Thoracic aorta (tissue), 2 donors: ENCODE measurements at regions not wholly inside any gene's neighbourhood (a gene's known extent, or its start where the extent isn't known, plus 50 kb on each side); places are given as distances from the start of the nearest gene placed in this dataset.

Source experiments
- ATAC-seq: fragments of 150-250 bp; one replicate; pipeline ENCODE4 v1.8.0; 2017; ENCODE audit warnings: low read depth; ENCODE audit not compliant: insufficient number of reproducible peaks, low FRiP score
- DNase-seq: peaks from one replicate; pipeline ENCODE4 v3.0.0-alpha.2; 2020; ENCODE audit warnings: low spot score
- H3K27ac ChIP-seq, 2 donors: fragments of 200-600 bp; sonication (generic); 1 replicate in 1 of 2; 2 replicates in 1 of 2; pipeline ENCODE4 v1.5.1; 2016; ENCODE audit warnings: mild to moderate bottlenecking in 2 of 2, moderate library complexity in 2 of 2
- H3K27me3 ChIP-seq: fragments of 200-600 bp; sonication (generic); replicated peaks from 2 replicates; pipeline ENCODE4 v1.6.0; 2016; ENCODE audit warnings: mild to moderate bottlenecking; ENCODE audit not compliant: insufficient read depth
- H3K36me3 ChIP-seq: fragments of 200-600 bp; sonication (generic); one replicate; pipeline ENCODE4 v1.5.1; 2016
- H3K4me1 ChIP-seq, 2 donors: fragments of 200-600 bp; sonication (generic); 1 replicate in 1 of 2; 2 replicates in 1 of 2; pipeline versions ENCODE4 v1.5.1 to v1.6.0; 2016; ENCODE audit warnings: low read depth in 2 of 2, mild to moderate bottlenecking in 1 of 2; ENCODE audit not compliant: control insufficient read depth in 1 of 2
- H3K4me3 ChIP-seq: fragments of 200-600 bp; sonication (generic); 2 replicates; pipeline ENCODE4 v1.5.1; 2016; ENCODE audit warnings: mild to moderate bottlenecking
- H3K9me3 ChIP-seq: fragments of 200-600 bp; sonication (generic); 2 replicates; pipeline ENCODE4 v1.5.1; 2016
- TF ChIP-seq, protein P1 (sequence below): fragments of 200-600 bp; sonication (generic); IDR thresholded peaks from one replicate; pipeline ENCODE4 v1.5.1; 2019; ENCODE audit warnings: antibody characterized with exemption

DNA sequence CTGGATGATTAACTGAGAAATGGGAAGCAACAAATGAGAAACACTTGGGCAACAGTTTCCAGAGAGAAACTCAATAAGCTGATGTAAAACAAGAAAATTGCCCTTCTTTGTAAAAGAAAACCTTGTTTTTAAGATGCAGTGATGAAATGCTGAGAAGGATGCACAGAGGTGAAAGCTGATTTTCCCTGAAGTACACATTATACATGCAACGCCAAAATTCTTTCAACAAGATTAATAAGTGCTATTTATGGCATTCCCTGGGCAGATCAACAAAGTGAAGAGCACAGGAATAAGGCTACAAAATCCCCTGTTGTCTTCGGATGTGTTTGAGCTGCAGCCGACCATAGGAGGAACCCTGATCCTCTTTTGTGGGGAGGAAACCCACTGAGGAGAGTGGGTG lies 208.0 kb upstream of the ANKH start:
- Histone ChIP-seq H3K36me3 (no peaks in the 10 kb centered on the region), H3K4me1 (peaks cover 13 to 34% of the 10 kb centered on the region in 2 donors), H3K4me3 (no peak overlapping the region), H3K9me3 (no peaks in the 10 kb centered on the region), H3K27me3 (no peaks in the 10 kb centered on the region), H3K27ac (peak overlapping the region; percentile 65 to 86)
- no peak for ATAC-seq
- TF ChIP-seq, protein P1, sequence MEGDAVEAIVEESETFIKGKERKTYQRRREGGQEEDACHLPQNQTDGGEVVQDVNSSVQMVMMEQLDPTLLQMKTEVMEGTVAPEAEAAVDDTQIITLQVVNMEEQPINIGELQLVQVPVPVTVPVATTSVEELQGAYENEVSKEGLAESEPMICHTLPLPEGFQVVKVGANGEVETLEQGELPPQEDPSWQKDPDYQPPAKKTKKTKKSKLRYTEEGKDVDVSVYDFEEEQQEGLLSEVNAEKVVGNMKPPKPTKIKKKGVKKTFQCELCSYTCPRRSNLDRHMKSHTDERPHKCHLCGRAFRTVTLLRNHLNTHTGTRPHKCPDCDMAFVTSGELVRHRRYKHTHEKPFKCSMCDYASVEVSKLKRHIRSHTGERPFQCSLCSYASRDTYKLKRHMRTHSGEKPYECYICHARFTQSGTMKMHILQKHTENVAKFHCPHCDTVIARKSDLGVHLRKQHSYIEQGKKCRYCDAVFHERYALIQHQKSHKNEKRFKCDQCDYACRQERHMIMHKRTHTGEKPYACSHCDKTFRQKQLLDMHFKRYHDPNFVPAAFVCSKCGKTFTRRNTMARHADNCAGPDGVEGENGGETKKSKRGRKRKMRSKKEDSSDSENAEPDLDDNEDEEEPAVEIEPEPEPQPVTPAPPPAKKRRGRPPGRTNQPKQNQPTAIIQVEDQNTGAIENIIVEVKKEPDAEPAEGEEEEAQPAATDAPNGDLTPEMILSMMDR: no peak
- DNase-seq: no peak

DNA sequence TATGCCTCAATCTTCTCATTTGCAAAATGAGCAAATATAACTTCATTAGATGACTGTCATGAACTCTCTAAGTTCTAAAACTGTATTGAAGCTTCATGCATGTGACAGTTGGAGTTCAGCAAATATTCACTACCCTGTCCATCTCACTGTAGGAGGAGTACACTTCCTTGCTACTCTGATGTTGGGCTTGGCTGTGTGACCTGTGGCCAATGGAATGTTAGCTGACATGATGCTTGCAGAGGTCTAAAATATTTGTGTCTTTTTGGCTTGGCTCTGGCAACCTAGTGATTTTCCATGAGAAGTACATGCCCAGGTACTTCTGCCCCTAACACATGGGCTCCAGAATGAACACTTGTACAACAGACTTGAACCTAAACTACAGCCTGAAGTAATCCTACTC lies 203.1 kb upstream of the ANKH start:
- no peaks in the 10 kb centered on the region for H3K27me3 ChIP-seq
- no peak for ATAC-seq
- no peaks in the 10 kb centered on the region for H3K9me3 ChIP-seq
- no peak for DNase-seq
- H3K4me1 ChIP-seq: peaks cover 6 to 20% of the 10 kb centered on the region in 2 donors
- TF ChIP-seq, protein P1: no peak
- no peaks in the 10 kb centered on the region for H3K36me3 ChIP-seq
- no peak overlapping the region for H3K4me3 ChIP-seq
- H3K27ac ChIP-seq: no peak overlapping the region

DNA sequence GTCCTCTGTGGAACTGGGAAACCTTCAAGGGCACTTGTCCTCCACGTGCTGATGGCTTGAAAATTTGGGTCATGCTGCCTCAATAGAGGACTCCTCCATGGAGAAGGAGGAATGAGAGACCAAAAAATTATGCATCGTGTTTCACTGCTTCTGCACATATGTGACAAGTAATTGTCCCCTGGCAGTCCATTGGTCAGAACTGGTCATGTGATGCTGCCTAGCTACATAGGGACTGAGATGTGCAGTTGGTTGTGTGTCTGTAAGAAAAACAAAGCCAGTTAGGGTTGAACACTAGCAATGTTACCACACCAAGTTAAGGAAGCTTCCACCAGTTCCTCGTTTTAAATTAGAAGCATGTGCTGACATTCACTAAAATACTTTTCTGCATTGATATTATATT lies 201.9 kb upstream of the ANKH start:
- no peak overlapping the region for H3K4me3 ChIP-seq
- H3K36me3 ChIP-seq: no peaks in the 10 kb centered on the region
- ATAC-seq: no peak
- no peaks in the 10 kb centered on the region for H3K9me3 ChIP-seq
- no peak overlapping the region for H3K27ac ChIP-seq
- DNase-seq: no peak
- TF ChIP-seq, protein P1: no peak
- H3K4me1 ChIP-seq: peaks cover 0 to 8% of the 10 kb centered on the region in 2 donors
- H3K27me3 ChIP-seq: no peaks in the 10 kb centered on the region

DNA sequence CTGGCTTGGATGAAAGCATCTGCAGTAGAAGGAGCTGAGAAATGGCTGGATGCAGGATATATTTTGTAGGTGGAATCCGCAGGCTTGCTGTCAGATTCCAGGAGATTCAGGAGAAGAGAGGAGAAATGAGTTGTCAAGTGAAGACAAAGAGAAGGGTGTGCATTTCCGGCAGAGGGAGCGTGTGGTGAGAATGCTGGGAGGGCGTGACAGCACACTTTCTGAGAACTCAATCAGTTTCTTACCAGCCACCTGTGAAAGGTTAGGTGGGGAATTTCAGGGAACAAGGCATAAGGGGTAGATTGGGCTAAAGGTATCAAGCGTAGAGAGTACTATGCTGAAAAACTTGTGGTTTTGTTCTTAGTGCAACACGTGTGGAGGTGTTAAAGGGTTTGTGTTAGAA lies 199.3 kb upstream of the ANKH start:
- H3K4me3 ChIP-seq: no peak overlapping the region
- no peaks in the 10 kb centered on the region for H3K27me3 ChIP-seq
- no peaks in the 10 kb centered on the region for H3K4me1 ChIP-seq
- TF ChIP-seq, protein P1: no peak
- no peaks in the 10 kb centered on the region for H3K9me3 ChIP-seq
- ATAC-seq (no peak), DNase-seq (no peak)
- H3K36me3 ChIP-seq: no peaks in the 10 kb centered on the region
- H3K27ac ChIP-seq: no peak overlapping the region

DNA sequence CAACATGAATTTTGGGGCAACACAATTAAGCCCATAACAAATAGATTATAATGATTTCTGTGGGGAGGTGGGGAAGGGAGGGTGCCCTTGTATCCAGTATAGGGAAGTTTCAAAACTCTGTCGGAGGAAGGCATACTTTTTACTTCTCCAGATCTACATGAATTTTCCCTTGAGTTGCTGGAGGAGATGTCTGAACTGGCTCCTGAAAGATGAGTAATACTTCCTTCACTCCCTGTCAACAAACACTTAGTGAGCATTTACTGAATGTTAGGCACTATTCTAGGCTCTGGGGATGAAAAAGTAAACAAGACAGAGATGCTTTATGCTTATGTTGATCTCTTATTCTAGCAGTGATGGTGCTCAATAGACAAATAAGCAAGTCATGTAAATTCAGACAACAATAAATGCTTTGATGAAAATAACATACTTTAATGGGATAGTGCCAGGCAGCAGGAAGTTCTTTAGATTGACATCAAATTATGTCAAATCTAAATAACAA lies 197.9 kb upstream of the ANKH start:
- TF ChIP-seq, protein P1: no peak
- H3K4me1 ChIP-seq: no peaks in the 10 kb centered on the region
- H3K9me3 ChIP-seq: no peaks in the 10 kb centered on the region
- no peak for DNase-seq
- no peaks in the 10 kb centered on the region for H3K27me3 ChIP-seq
- no peaks in the 10 kb centered on the region for H3K36me3 ChIP-seq
- no peak overlapping the region for H3K27ac ChIP-seq
- H3K4me3 ChIP-seq: no peak overlapping the region
- ATAC-seq: no peak
